DMS 273 treated with DMSO at 0.1 percent for 48 hours (cell line): ENCODE measurements at regions not wholly inside any gene's neighbourhood (a gene's known extent, or its start where the extent isn't known, plus 50 kb on each side); places are given as distances from the start of the nearest gene placed in this dataset.

Experiments
- DNase-seq: peaks from one replicate; lab custom pipeline; 2025; lab: John Stamatoyannopoulos, UW

DNA sequence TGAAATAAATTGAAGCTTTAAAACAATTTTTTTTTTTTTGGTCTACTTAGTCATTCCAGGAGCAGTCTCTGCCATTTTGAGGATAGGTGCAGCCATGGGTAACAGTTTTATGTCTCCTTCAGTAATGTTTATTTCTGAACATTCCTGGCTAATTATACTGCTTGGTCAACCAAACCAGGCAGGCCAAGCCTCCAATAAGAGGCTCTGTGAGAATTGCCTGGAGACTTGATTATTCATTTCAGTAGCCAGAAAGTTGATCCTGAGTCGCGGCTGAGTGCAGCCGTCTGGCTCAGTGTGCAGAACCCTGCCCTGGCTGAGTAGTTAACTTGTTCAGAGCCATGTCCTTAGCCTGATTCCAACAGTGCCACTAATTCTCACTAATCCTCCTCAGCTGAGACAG, 364.0 kb upstream of the FAT3 start:
- DNase-seq = no peak

GRCh38 chr11:91859666-91860065, 365.0 kb upstream of the FAT3 start:
- DNase-seq = no peak

GRCh38 chr11:91857179-91857578, 367.4 kb upstream of the FAT3 start:
- no peak for DNase-seq

DNA sequence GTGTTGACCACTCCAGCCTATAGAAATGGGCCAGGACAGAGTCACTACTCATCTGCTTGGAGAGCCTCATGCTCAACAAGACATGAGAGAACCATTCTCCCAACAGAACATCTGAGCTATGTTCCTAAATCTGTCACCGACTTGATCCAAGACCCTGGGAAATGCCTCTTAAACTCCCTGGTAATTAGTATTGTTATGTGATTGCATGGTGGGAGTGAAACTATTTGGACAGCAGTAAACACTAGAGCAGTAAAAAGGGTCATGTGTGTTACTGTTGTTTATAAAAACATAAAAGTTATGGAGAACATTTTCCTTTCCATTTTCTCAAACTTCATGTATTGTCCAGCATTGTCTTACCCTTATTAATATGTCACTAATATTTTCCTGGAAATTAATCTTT, 369.8 kb upstream of the FAT3 start:
- DNase-seq = no peak

DNA sequence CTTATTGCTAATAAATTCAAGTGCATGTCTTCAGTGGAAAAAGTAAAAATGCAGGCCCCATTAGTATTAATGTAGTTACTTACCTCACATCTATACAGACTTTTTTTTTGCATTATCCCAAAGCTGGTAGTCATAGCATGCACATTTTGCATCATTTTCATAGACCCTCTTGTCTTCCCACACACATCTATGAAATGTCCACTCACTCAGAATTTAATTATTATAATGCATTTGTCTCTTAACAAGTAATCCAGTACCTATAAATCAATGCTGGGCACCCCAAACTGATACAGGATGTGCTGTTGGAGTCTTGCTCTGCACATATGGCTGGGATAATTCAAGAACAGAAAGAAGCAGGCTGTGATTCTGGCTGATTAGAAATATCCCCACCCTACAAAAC, 370.4 kb upstream of the FAT3 start:
- no peak for DNase-seq

DNA sequence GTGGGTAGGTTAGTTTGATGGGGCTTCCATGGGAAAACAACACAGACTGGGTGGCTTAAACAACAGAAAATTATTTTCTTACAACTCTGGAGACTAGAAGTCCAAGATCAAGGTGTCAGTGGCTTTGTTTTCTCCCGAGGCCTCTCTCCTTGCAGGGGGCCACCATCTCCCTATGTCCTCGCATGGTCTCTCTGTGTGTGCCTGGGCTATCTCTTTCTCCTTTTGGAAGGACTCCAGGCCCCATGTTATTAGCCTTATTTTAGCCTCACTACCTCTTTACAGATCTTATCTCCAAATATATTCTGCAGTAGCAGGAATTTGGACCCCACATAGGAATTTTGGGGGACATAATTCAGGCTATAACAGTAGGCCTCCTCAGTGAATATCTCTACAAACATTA, 372.7 kb upstream of the FAT3 start:
- no peak for DNase-seq

DNA sequence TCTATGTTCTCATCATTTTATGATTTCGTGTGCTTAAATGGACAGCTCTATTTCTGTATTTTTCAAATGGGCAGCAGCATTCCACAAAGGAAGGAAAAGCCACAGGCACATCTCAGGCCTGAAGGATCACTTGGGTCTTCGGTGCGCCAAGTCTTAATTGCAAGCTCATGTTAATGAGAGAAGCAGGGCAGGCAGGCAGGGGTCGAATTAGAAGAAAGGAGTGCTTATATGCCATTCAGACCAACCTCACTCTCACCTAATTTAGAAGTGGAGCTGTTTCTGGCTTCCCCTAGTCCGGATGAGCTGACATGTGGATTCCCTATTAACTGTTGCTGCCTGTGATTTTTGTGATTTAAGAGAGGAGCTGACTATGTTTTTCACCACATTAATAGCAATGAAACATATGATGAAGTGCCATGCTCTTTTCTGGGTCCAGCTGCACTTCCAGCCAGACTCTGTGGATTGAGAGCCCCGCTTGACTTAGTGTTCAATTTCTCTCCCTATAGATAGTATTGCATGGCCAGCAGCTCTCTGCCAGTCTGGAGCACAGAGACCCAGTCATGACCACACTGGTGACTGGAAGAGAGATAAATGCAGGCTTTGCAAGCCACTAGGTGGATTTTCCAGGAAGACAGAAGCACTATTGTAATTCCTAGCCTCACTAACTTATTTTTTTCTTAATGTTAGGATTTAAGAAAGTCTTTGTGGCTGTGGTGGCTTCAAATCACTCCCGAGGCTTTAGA, 373.9 kb upstream of the FAT3 start:
- no peak for DNase-seq

DNA sequence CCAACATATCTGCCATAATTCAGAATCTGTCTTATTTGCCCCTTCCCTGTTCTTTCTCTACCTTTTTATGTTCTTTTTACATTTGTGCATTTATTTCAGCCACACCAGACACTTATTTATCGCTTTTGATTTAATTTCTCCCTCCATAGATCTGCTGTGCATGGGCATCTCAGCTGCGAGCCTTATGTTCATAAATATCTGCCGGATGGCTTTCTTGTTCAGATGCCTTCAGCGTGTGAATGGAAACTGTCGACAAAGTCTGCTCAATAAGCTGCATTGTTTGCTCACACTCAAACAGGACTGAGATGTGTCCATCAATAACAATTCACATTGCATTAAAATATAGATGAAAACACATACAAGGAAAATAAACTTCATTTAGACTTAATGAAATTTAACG, 374.6 kb upstream of the FAT3 start:
- no peak for DNase-seq

GRCh38 chr11:91846649-91847048, 378.0 kb upstream of the FAT3 start:
- no peak for DNase-seq

GRCh38 chr11:91846002-91846401, 378.6 kb upstream of the FAT3 start:
- DNase-seq = no peak

DNA sequence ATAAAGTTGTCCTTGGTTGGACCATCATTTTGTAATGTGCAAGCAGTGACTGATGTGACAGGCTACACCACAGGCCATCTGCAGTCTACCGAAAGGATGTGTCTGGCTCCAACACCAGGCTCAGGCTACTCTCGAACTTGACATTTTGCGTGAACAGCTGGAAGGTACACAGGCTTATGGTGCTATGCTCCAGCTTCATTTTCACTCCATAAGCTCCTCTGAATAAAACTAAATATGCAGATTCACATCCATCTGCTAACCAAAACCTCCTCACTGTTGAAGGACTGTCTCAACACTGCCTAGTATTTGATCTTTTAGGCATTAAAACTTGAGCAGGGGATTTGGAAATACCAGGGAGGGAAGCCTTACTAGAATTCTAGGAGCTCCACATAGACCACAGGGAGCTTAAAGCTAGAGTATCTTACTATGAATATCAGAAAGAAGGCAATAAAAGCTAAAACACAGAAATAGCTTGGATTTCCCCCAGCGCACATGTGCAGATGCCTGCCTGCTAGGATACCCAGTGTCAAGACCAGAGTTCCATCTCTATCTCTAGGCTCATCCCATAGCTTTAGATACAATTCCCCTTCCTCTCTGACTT, 383.9 kb upstream of the FAT3 start:
- DNase-seq = no peak

- no peak for DNase-seq
Measured at GRCh38 chr11:91837411-91838330, 386.9 kb upstream of the FAT3 start.

- no peak for DNase-seq
Measured at GRCh38 chr11:91835051-91835560, 389.5 kb upstream of the FAT3 start.

DNA sequence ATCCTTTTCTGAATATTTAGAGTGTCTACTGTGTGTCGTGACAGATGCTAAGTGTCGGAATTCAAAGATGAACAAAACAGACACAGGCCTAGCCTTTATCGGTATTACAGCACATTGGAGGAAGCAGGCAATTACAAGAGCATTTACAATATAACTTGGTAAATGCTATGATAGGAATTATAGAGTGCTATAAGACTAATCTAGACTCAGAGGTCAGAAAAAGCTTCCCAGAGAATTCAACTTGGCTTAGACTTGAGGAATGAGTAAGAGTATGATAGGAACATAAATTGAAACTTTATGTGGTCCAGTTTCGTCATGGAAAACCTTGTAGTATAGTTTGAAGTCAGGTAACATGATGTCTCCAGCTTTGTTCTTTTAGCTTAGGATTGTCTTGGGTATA, 395.7 kb upstream of the FAT3 start:
- DNase-seq = no peak

DNA sequence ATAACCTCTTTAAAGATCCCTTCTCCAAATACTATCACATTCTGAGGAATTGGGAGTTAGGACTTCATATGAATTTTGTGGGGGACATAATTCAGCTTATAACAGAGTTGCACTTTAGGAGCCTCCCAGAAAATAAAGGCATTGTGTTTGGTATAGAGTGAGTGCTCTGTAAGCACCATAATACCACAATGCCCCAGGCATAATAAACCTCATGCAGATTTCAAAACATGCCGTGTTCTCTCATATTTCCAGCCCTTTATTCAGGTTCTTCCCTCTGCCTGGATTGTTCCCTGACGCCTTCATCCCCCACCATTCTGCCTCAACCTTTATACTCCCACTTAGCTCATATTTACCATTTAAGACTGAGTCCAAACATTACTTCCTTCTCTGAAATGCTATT, 398.8 kb upstream of the FAT3 start:
- DNase-seq = no peak

- no peak for DNase-seq
Measured at GRCh38 chr11:91823252-91823830, 401.3 kb upstream of the FAT3 start.

DNA sequence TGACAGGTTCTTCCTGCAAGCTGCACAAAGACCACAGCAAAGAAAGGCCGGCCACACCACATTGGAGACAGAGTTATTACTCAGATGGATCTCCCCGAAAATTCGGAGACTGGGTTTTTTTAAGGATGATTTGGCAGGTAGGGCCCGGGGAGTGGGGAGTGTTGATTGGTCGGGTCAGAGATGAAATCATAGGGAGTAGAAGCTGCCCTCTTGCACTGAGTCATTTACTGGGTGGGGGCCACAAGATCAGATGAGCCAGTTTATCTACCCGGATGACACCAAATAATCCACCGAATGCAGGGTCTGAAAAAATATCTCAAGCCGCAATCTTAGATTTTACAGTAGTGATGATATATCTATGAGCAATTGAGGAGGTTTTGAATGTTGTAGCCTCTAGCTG, 401.8 kb upstream of the FAT3 start:
- DNase-seq = no peak

GRCh38 chr11:91820709-91821108, 403.9 kb upstream of the FAT3 start:
- DNase-seq = no peak

DNA sequence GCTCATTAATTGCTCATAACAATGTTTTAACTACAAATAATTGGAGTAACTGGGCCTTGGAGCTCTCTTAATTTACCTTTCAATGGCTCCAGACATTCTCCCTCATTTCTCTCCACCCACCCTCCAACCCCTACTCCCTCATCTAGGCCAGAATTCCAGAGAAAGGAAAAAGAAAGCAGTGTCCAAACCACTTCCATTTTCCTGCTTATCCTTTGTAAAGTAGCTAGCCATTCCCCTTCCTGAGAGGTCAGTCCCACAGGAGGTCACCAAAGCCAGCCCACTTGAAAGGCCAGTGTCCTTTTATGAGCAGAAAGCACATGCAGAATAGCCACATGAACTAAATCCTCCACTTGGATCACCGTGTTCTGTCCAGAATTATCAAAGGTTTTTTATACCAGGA, 404.8 kb upstream of the FAT3 start:
- no peak for DNase-seq

- DNase-seq = no peak
Measured at GRCh38 chr11:91819195-91819594, 405.4 kb upstream of the FAT3 start.

DNA sequence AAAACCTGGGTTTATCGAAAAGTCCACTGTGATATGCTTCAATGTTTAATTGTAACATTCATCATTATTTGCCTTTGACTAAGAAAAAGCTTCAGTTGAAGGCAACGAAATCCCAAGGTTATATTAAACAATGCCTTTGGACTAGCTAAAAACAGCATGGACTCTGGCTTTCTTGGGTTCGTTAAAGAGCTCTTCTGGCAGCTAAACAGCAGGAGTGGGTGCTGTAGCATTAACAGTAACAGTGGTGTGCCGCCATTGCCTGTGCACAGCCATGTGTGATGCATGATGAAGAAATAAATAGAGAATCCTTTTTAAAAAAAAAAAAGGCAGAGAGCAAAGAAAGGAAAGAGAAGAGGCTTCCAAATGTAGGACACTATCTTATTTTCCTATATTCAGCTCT, 406.6 kb upstream of the FAT3 start:
- no peak for DNase-seq

DNA sequence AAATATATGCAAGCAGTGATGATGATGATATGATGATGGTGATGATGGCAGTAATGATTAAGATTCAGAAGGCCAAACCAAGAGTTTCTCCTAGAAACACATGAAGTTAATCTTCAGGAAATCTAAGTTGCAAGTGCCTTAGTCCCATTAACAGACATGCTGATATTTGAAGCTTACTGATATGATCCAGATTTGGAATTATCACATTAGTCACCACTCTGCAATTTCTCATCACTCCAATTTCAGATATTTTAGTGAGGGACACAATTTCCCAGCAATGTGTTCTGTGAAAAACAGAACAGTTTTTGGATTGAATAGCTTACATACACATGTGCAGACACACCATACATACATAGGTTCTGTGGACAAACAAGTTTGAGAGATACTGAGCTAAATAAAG, 411.4 kb upstream of the FAT3 start:
- no peak for DNase-seq
